Smooth muscle cell (in vitro differentiated cells): ENCODE measurements at regions not wholly inside any gene's neighbourhood (a gene's known extent, or its start where the extent isn't known, plus 50 kb on each side); places are given as distances from the start of the nearest gene placed in this dataset.

Experiments
- DNase-seq: peaks from one replicate; lab custom pipeline; 2025; ENCODE audit not compliant: unreplicated experiment; lab: John Stamatoyannopoulos, UW
- H2AFZ ChIP-seq: fragments of 200-600 bp; sonication (generic); 2 replicates; pipeline ENCODE4 v1.6.0; 2016; ENCODE audit warnings: antibody characterized with exemption, low read depth, mild to moderate bottlenecking
- H3F3A ChIP-seq: fragments of 200-600 bp; sonication (generic); 2 replicates; pipeline ENCODE4 v1.6.0; 2017; ENCODE audit warnings: antibody characterized with exemption, low read depth
- H3K27ac ChIP-seq: fragments of 200-600 bp; sonication (generic); 2 replicates; pipeline ENCODE4 v1.5.1; 2016; ENCODE audit warnings: low read depth, mild to moderate bottlenecking
- H3K27me3 ChIP-seq: fragments of 200-600 bp; sonication (generic); 2 replicates; pipeline ENCODE4 v1.6.1; 2016; ENCODE audit warnings: low read depth, mild to moderate bottlenecking
- H3K36me3 ChIP-seq: fragments of 200-600 bp; sonication (generic); 2 replicates; pipeline ENCODE4 v1.5.1; 2016; ENCODE audit warnings: low read depth
- H3K4me1 ChIP-seq: fragments of 200-600 bp; sonication (generic); 2 replicates; pipeline ENCODE4 v1.5.1; 2016; ENCODE audit warnings: low read depth
- H3K4me2 ChIP-seq: fragments of 200-600 bp; sonication (generic); 2 replicates; pipeline ENCODE4 v1.6.0; 2016; ENCODE audit warnings: mild to moderate bottlenecking
- H3K4me3 ChIP-seq: fragments of 200-600 bp; sonication (generic); 2 replicates; pipeline ENCODE4 v1.5.1; 2016; ENCODE audit warnings: mild to moderate bottlenecking
- H3K79me2 ChIP-seq: fragments of 200-600 bp; sonication (generic); 2 replicates; pipeline ENCODE4 v1.6.0; 2016; ENCODE audit warnings: low read depth, mild to moderate bottlenecking
- H3K9ac ChIP-seq: fragments of 200-600 bp; sonication (generic); 2 replicates; pipeline ENCODE4 v1.6.0; 2016; ENCODE audit warnings: low read depth
- H3K9me3 ChIP-seq: fragments of 200-600 bp; sonication (generic); replicated peaks from 2 replicates; pipeline ENCODE4 v1.5.1; 2016; ENCODE audit warnings: low read depth
- H4K20me1 ChIP-seq: fragments of 200-600 bp; sonication (generic); 2 replicates; pipeline ENCODE4 v1.6.0; 2016; ENCODE audit warnings: low read depth
- CTCF ChIP-seq: fragments of 200-600 bp; sonication (generic); IDR thresholded peaks from 2 replicates; pipeline ENCODE4 v1.5.1; 2017; ENCODE audit warnings: borderline replicate concordance, mild to moderate bottlenecking, antibody characterized with exemption; ENCODE audit not compliant: insufficient read depth, poor library complexity, severe bottlenecking
- WGBS: methylation state at CpG from one replicate; pipeline ENCODE4 v1.1.7; 2016; ENCODE audit warnings: low lambda C conversion rate; 5-methylcytosine and 5-hydroxymethylcytosine counted together

GRCh38 chr12:105522166-105522825 lies 191.8 kb downstream of the C12orf75 start:
- Histone ChIP-seq H3K27ac (peak overlapping the region; percentile 67), H2AFZ (no peak overlapping the region), H3F3A (no peaks in the 10 kb centered on the region), H3K9me3 (no peaks in the 10 kb centered on the region), H3K4me2 (peak overlapping the region; percentile 70), H3K9ac (no peak overlapping the region), H3K36me3 (no peaks in the 10 kb centered on the region), H3K4me3 (no peak overlapping the region), H3K4me1 (peaks cover 9% of the 10 kb centered on the region), H3K27me3 (no peaks in the 10 kb centered on the region), H3K79me2 (no peaks in the 10 kb centered on the region), H4K20me1 (no peaks in the 10 kb centered on the region)
- 47% methylated on average over 4 of the region's 4 CpGs for WGBS
- no peak for DNase-seq
- TF ChIP-seq CTCF: no peak

- peak overlapping the region; percentile 55 for H3K9ac ChIP-seq
- no peaks in the 10 kb centered on the region for H3K9me3 ChIP-seq
- peak; percentile 27 for DNase-seq
- WGBS: 22% methylated on average over 16 of the region's 16 CpGs
- peak overlapping the region; percentile 70 for H3K4me2 ChIP-seq
- H3F3A ChIP-seq: no peaks in the 10 kb centered on the region
- H3K36me3 ChIP-seq: no peaks in the 10 kb centered on the region
- TF ChIP-seq CTCF: no peak
- H3K79me2 ChIP-seq: no peaks in the 10 kb centered on the region
- H3K4me1 ChIP-seq: peaks cover 9% of the 10 kb centered on the region
- no peak overlapping the region for H3K4me3 ChIP-seq
- H3K27me3 ChIP-seq: no peaks in the 10 kb centered on the region
- peak overlapping the region; percentile 67 for H3K27ac ChIP-seq
- H2AFZ ChIP-seq: no peak overlapping the region
- no peaks in the 10 kb centered on the region for H4K20me1 ChIP-seq
Measured at GRCh38 chr12:105523164-105524057, 192.9 kb downstream of the C12orf75 start.

- Histone ChIP-seq H3K4me3 (no peak overlapping the region), H3F3A (no peaks in the 10 kb centered on the region), H3K9ac (no peak overlapping the region), H3K27ac (no peak overlapping the region), H3K4me1 (peaks cover 9% of the 10 kb centered on the region), H3K36me3 (no peaks in the 10 kb centered on the region), H3K79me2 (no peaks in the 10 kb centered on the region), H3K9me3 (no peaks in the 10 kb centered on the region), H3K27me3 (no peaks in the 10 kb centered on the region), H4K20me1 (no peaks in the 10 kb centered on the region), H3K4me2 (no peak overlapping the region), H2AFZ (no peak overlapping the region)
- no peak for DNase-seq
- TF ChIP-seq CTCF: no peak
- 43% methylated on average over 2 of the region's 2 CpGs for WGBS
Measured at GRCh38 chr12:105524961-105525360, 194.5 kb downstream of the C12orf75 start.
